Astrocyte of the cerebellum (primary cell): ENCODE measurements at regions not wholly inside any gene's neighbourhood (a gene's known extent, or its start where the extent isn't known, plus 50 kb on each side); places are given as distances from the start of the nearest gene placed in this dataset.

ENCODE experiments used
- DNase-seq: peaks from one replicate; pipeline ENCODE4 v3.0.0-alpha.2; 2011; ENCODE audit warnings: low read depth
- H3K4me3 ChIP-seq: 2 replicates; pipeline ENCODE4 v1.5.1; 2011; ENCODE audit warnings: mild to moderate bottlenecking, low read depth, low read length, moderate library complexity
- in situ Hi-C: cut with HindIII; loops from 2 replicates; pipeline ENCODE4 v1.10.0; 2017; ENCODE audit warnings: low sequenced_read_pairs
- TF ChIP-seq, protein P1 (sequence below): IDR thresholded peaks from 2 replicates; pipeline ENCODE4 v1.5.1; 2012; ENCODE audit warnings: low read length, low read depth, moderate library complexity, mild to moderate bottlenecking; ENCODE audit errors: missing control alignments

GRCh38 chr18:32884543-32884942 is 111.7 kb upstream of the KLHL14 start:
- in situ Hi-C loops, result no loop called here
- TF ChIP-seq, protein P1, sequence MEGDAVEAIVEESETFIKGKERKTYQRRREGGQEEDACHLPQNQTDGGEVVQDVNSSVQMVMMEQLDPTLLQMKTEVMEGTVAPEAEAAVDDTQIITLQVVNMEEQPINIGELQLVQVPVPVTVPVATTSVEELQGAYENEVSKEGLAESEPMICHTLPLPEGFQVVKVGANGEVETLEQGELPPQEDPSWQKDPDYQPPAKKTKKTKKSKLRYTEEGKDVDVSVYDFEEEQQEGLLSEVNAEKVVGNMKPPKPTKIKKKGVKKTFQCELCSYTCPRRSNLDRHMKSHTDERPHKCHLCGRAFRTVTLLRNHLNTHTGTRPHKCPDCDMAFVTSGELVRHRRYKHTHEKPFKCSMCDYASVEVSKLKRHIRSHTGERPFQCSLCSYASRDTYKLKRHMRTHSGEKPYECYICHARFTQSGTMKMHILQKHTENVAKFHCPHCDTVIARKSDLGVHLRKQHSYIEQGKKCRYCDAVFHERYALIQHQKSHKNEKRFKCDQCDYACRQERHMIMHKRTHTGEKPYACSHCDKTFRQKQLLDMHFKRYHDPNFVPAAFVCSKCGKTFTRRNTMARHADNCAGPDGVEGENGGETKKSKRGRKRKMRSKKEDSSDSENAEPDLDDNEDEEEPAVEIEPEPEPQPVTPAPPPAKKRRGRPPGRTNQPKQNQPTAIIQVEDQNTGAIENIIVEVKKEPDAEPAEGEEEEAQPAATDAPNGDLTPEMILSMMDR, result no peak
- no peak overlapping the region for H3K4me3 ChIP-seq
- DNase-seq, result no peak

DNA sequence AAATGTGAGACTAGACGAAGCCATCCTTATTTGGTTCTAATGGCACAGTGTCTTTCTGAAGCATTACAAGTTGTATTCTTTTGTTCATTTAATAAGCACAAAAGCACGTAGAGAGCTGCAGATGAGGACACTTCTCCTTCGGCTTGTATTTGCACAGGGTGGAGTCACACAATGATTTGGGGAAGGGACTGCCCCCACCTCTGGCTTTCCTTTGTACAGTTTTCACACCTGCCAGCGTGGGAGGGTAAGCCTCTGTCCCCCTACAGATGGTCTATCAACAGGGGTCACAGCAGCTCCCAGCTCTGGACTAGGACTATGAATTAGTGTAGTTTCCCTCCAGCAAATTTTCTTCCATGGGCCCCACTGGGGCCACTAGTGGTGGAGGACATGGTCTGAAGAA is 108.2 kb upstream of the KLHL14 start:
- in situ Hi-C loops, result no loop called here
- no peak overlapping the region for H3K4me3 ChIP-seq
- no peak for DNase-seq
- TF ChIP-seq, protein P1, result no peak

DNA sequence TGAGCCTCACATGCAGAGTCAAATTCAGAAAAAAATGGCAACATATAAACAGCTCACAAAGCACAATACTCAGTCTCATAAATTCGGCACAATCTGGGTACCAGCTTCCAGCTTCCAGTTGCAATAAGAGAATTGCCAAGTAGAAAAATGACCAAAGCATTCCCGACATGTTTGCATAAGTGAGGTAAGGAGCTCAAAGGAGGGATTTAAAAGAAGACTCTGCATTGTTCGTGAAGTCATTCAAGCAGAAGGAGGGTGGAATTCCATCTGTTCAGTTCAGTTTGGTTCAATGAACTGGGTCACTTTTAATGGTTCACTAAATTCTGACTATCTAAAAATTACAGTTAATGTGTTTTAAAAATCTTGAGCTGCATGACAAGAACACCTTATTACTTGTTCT is 106.7 kb upstream of the KLHL14 start:
- DNase-seq, result peak; percentile 84
- TF ChIP-seq, protein P1, result no peak
- no peak overlapping the region for H3K4me3 ChIP-seq
- in situ Hi-C loops, result no loop called here

DNA sequence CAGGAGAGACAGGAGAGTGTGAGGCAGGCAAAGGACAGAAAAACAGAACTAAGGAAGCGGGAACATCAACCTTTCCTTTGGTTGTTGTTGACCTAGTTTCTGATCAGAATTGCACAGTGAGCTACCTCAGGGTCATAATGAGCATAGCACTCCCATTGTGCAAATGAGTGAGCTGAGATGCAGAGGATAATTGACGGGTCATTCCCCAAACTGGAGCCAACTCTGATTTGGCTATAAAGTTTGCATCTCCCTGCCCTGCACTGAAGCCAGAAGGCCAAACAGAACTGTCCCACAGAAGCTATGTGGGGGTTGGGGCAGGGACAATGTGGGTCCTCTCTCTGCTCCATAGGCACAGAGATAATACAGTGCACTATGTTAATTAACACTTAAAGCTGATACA is 105.6 kb upstream of the KLHL14 start:
- in situ Hi-C loops, result no loop called here
- DNase-seq, result no peak
- TF ChIP-seq, protein P1, result no peak

DNA sequence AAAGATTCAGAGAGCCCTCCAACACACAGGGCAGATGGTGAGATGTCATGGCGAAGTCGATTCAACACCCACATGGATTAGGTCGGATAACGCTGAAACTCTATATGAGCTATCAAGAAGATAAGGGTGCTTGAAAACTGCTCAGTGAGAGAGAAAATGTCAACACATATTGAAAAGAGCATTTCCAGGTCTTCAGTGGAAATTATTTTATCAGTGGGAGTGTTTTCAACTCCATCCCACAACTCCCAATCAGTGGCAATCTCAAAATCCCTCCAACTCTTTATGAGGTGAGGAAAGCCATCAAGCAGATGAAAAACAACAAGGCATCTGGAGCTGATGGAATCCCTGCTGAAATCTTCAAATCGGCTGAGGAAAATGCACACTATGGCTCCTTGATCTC is 104.5 kb upstream of the KLHL14 start:
- in situ Hi-C loops, result no loop called here

More for the DNA sequence above, 105.6 kb upstream of the KLHL14 start:
- H3K4me3 ChIP-seq, result no peak overlapping the region

DNA sequence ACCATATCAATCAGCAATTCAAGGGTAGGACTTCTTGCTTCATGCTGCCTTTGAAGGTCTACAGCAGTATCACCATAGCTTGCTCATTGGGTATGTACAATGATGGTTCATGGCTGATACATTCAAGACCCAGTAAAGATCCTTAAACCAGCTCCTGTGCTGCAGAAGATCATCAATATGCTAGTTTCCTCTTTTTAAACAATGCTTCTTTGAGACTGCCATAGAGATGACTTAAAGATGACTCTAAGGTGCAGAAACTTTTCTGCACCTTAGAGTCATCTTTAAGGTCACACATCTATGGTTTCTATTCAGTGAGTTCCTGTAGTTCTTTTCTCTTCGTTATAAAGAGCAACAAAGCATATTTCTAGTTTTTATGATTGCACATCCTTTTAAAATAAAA is 102.8 kb upstream of the KLHL14 start:
- in situ Hi-C loops, result no loop called here

More for the DNA sequence above, 104.5 kb upstream of the KLHL14 start:
- TF ChIP-seq, protein P1, result no peak
- no peak for DNase-seq
- H3K4me3 ChIP-seq, result no peak overlapping the region

More for the DNA sequence above, 102.8 kb upstream of the KLHL14 start:
- H3K4me3 ChIP-seq, result no peak overlapping the region
- TF ChIP-seq, protein P1, result no peak
- no peak for DNase-seq
